Upper lobe of right lung (tissue), 1 donor: ENCODE measurements at regions not wholly inside any gene's neighbourhood (a gene's known extent, or its start where the extent isn't known, plus 50 kb on each side); places are given as distances from the start of the nearest gene placed in this dataset.

Experiments
- ATAC-seq: fragments of 200-7000 bp; cut with Tn5 transposase; one replicate; pipeline ENCODE4 v1.9.1; 2020; ENCODE audit warnings: mild to moderate bottlenecking, moderate library complexity
- DNase-seq: peaks from one replicate; pipeline ENCODE4 v3.0.0-alpha.2; 2020
- H3K27ac ChIP-seq: fragments of 200-600 bp; one replicate; pipeline ENCODE4 v1.8.0; 2022
- H3K27me3 ChIP-seq: fragments of 200-600 bp; one replicate; pipeline ENCODE4 v1.8.0; 2022; ENCODE audit warnings: mild to moderate bottlenecking
- H3K36me3 ChIP-seq: fragments of 200-600 bp; one replicate; pipeline ENCODE4 v1.8.0; 2022
- H3K4me1 ChIP-seq: fragments of 200-600 bp; one replicate; pipeline ENCODE4 v1.8.0; 2022
- H3K4me3 ChIP-seq: fragments of 200-600 bp; one replicate; pipeline ENCODE4 v1.8.0; 2022; ENCODE audit warnings: mild to moderate bottlenecking
- H3K9me3 ChIP-seq: fragments of 200-600 bp; one replicate; pipeline ENCODE4 v1.8.0; 2022
- intact Hi-C: fragments of 100-400 bp; cut with DNase I; formaldehyde crosslinking; loops from one replicate; pipeline ENCODE4 v1.11.0; 2022
- TF ChIP-seq, protein P1 (sequence below): fragments of 200-600 bp; IDR thresholded peaks from one replicate; pipeline ENCODE4 v1.8.0; 2022; ENCODE audit warnings: antibody characterized with exemption
- donor health status: DM: no; HTN: yes; CAD: no; lungs with severe emphysema.

DNA sequence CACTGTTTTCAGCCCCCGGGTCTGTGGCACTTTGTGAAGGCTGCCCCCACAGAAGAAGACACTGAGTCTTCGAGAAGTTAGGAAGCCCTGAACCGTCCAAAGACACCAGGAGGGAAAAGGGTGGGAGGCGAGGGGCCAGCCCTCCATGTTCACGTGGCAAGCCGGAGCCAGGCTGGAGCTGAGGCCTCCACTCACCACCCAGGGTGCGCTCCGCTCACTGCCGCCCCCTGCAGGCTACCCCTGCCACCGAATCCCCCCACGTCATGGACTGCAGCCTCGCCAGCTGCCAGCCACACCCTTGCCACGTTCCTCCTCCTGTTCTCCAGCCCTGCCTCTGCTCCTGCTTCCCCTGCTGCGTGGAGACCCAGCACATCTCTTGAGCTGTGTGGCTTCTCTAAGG is 59.0 kb upstream of the EN2 start:
- Histone ChIP-seq H3K4me1 (no peaks in the 10 kb centered on the region), H3K27me3 (peaks cover 20% of the 10 kb centered on the region), H3K9me3 (no peaks in the 10 kb centered on the region), H3K4me3 (no peak overlapping the region), H3K27ac (no peak overlapping the region), H3K36me3 (no peaks in the 10 kb centered on the region)
- no peak for DNase-seq
- no peak for ATAC-seq
- TF ChIP-seq, protein P1, sequence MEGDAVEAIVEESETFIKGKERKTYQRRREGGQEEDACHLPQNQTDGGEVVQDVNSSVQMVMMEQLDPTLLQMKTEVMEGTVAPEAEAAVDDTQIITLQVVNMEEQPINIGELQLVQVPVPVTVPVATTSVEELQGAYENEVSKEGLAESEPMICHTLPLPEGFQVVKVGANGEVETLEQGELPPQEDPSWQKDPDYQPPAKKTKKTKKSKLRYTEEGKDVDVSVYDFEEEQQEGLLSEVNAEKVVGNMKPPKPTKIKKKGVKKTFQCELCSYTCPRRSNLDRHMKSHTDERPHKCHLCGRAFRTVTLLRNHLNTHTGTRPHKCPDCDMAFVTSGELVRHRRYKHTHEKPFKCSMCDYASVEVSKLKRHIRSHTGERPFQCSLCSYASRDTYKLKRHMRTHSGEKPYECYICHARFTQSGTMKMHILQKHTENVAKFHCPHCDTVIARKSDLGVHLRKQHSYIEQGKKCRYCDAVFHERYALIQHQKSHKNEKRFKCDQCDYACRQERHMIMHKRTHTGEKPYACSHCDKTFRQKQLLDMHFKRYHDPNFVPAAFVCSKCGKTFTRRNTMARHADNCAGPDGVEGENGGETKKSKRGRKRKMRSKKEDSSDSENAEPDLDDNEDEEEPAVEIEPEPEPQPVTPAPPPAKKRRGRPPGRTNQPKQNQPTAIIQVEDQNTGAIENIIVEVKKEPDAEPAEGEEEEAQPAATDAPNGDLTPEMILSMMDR, result no peak
- intact Hi-C loops, result no loop called here

DNA sequence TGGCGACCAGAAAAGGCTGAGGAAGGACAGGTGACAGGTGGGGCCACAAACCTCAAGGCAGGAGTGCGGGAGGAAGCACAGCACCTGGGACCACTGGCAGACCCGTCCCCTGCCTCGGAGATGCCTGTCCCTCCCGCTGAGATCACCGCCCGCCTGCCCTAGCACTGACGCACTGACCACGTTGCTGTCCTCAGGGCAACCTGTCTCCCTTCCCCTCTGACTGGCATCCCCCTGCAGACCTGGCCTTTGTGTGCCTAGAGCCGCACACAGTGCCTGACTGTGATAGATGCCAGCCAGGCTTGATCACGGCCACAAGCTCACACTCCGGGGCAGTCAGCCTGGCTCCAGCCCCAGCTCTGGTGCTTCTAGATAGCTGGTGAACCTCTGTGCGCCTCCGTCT is 58.4 kb upstream of the EN2 start:
- Histone ChIP-seq H3K4me3 (no peak overlapping the region), H3K27ac (no peak overlapping the region), H3K4me1 (no peaks in the 10 kb centered on the region), H3K9me3 (no peaks in the 10 kb centered on the region), H3K36me3 (no peaks in the 10 kb centered on the region), H3K27me3 (peaks cover 25% of the 10 kb centered on the region)
- ATAC-seq (no peak), DNase-seq (no peak)
- TF ChIP-seq, protein P1, result no peak
- intact Hi-C loops, result no loop called here

DNA sequence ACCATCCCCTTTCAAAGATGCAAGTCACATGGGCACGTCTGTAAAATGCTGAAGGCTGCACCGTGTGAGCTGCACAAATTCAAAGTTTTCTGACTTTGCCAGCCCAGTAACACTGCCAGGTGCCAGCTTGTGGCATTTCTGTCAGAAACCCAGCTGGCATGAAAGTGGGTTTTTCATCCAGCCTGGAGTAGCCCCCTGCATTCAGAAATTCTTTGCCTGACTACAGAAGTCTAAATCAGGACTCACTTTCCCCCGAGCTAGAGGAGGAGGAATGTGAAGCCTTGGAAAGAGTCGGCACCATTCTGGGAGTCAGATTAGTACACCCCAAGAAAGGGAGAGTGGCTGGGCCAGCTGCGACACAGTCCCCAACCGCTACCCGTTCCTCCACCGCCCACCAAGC is 56.7 kb upstream of the EN2 start:
- TF ChIP-seq, protein P1, result no peak
- Histone ChIP-seq H3K27me3 (peaks cover 40% of the 10 kb centered on the region), H3K9me3 (no peaks in the 10 kb centered on the region), H3K27ac (no peak overlapping the region), H3K4me1 (no peaks in the 10 kb centered on the region), H3K4me3 (no peak overlapping the region), H3K36me3 (no peaks in the 10 kb centered on the region)
- DNase-seq (no peak), ATAC-seq (no peak)
- intact Hi-C loops, result no loop called here

DNA sequence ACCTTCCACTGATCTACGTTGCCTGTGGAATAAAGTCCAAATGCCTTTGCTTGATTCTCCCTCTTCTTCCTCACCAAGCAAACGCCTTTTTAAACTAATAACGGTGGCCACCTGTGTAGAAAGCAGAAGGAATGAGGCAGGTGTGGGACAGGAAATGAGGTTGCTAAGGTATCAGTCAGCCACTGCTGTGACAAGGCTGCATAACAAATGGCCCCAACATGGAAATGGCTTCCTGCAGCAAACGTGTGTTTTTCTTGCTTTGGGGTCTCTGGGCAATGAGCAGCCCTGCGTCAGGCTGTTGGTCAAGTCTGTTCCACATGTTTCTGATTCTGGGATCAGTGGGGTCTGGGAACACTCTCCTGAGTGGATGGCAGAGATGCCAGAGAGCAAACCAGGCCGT is 56.0 kb upstream of the EN2 start:
- no peaks in the 10 kb centered on the region for H3K9me3 ChIP-seq
- no peak for DNase-seq
- no peaks in the 10 kb centered on the region for H3K36me3 ChIP-seq
- peaks cover 41% of the 10 kb centered on the region for H3K27me3 ChIP-seq
- no peaks in the 10 kb centered on the region for H3K4me1 ChIP-seq
- no peak overlapping the region for H3K4me3 ChIP-seq
- intact Hi-C loops, result no loop called here
- TF ChIP-seq, protein P1, result no peak
- ATAC-seq, result no peak
- H3K27ac ChIP-seq, result no peak overlapping the region

DNA sequence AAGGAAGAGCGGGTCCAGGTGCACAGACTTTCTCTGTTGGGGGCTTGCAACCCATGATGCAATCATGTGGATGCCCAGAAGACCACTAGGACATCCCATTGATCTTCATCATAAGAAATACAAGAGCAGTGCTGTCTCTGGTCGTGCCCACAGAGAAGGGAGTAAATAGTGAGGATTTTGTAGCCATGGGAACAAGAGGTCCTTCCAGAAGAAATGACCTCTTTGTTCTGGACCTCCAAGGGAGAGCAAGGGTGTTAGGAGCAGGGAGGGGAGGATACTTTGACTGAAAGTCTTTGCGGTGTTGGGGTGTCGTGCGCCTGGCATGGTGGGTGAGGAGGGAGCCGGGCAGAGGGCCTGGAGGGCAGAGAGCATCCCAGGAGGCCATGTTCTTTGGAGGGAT is 55.0 kb upstream of the EN2 start:
- Histone ChIP-seq H3K4me1 (no peaks in the 10 kb centered on the region), H3K27ac (no peak overlapping the region), H3K4me3 (no peak overlapping the region), H3K27me3 (peaks cover 41% of the 10 kb centered on the region), H3K36me3 (no peaks in the 10 kb centered on the region), H3K9me3 (no peaks in the 10 kb centered on the region)
- TF ChIP-seq, protein P1, result no peak
- DNase-seq (no peak), ATAC-seq (no peak)
- intact Hi-C loops, result no loop called here

DNA sequence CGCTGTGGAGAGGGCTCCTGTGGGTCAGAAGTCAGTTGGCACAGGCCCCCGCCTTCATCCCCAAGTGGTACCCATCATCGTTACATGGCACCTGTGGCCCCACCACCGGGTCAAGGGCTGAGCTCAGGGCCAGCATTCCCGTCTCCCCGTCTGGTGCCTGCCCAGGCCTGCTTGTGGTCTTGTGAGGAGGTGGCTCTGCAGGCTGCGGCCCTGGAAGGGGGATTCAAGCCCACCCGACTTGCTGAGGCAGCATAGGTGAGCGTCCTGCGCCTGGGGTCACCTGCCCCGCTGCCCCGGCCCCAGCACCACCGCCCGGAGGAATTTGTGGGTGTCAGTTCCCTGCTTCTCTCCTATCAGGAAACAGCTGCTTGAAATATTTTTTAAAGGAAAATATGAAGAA is 53.0 kb upstream of the EN2 start:
- intact Hi-C loops, result no loop called here
- Histone ChIP-seq H3K27me3 (peaks cover 52% of the 10 kb centered on the region), H3K4me1 (no peaks in the 10 kb centered on the region), H3K9me3 (no peaks in the 10 kb centered on the region), H3K36me3 (no peaks in the 10 kb centered on the region), H3K27ac (no peak overlapping the region), H3K4me3 (no peak overlapping the region)
- ATAC-seq, result no peak
- no peak for DNase-seq
- TF ChIP-seq, protein P1, result no peak
